Astrocyte of the cerebellum (primary cell): ENCODE measurements at regions not wholly inside any gene's neighbourhood (a gene's known extent, or its start where the extent isn't known, plus 50 kb on each side); places are given as distances from the start of the nearest gene placed in this dataset.

Experiments used
- DNase-seq: peaks from one replicate; pipeline ENCODE4 v3.0.0-alpha.2; 2011; ENCODE audit warnings: low read depth
- H3K4me3 ChIP-seq: 2 replicates; pipeline ENCODE4 v1.5.1; 2011; ENCODE audit warnings: mild to moderate bottlenecking, low read depth, low read length, moderate library complexity
- CTCF ChIP-seq: IDR thresholded peaks from 2 replicates; pipeline ENCODE4 v1.5.1; 2012; ENCODE audit warnings: low read length, low read depth, moderate library complexity, mild to moderate bottlenecking; ENCODE audit errors: missing control alignments
- in situ Hi-C: cut with HindIII; loops from 2 replicates; pipeline ENCODE4 v1.10.0; 2017; ENCODE audit warnings: low sequenced_read_pairs

GRCh38 chr10:129233351-129234148 is 233.5 kb upstream of the MGMT start:
- H3K4me3 ChIP-seq, result no peak overlapping the region
- DNase-seq, result no peak
- TF ChIP-seq CTCF, result no peak
- in situ Hi-C loops, result no loop called here

DNA sequence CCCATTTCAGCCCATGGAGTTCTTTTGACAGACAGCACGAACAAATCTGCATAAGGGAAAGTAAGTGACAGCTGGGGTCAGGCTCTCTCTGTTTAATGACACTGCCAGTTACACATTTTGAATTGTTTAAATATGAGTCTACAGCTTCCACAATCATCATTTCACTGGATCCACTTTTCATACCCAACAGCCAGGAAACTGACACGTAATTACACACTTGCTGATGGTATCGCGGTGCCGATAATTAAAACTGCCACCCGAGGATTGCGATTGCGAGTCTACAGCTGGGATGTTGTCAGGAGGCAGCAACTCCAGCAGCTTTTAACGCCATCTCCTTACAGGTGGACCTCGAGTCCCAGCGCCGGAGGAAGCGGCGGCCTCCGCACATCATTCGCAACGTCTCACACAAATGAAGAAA is 230.8 kb upstream of the MGMT start:
- no peak for TF ChIP-seq CTCF
- no peak overlapping the region for H3K4me3 ChIP-seq
- DNase-seq, result no peak
- in situ Hi-C loops, result no loop called here

DNA sequence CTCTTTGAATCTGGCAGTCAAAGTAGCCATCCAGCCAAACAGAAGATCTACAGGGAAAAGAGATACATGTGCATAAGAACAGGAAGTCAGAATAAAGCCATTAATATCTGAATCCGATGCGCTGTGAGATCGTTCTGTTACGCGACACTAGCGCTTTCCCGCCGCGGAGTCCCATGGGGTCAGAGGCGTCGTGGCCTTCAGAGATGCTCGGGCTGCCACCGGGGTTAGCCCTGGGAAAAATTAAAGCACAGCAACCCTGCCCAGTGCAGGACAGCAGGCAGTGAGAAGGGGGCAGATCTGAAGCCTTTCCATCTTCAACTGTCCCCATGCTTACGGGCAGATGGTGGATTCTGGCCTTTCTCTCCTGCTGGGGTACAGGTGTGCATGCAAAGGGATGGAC is 225.6 kb upstream of the MGMT start:
- H3K4me3 ChIP-seq, result no peak overlapping the region
- TF ChIP-seq CTCF, result no peak
- in situ Hi-C loops, result no loop called here
- no peak for DNase-seq

GRCh38 chr10:129244298-129244697 is 222.7 kb upstream of the MGMT start:
- no peak for DNase-seq
- in situ Hi-C loops, result no loop called here
- TF ChIP-seq CTCF, result no peak
- H3K4me3 ChIP-seq, result no peak overlapping the region

GRCh38 chr10:129244757-129245156 is 222.3 kb upstream of the MGMT start:
- no peak for TF ChIP-seq CTCF
- in situ Hi-C loops, result loop anchor here (5.0 kb wide), 1 partner anchor 82 kb away; no protein-coding TSS in a partner anchor
- no peak overlapping the region for H3K4me3 ChIP-seq
- no peak for DNase-seq

GRCh38 chr10:129253161-129253864 is 213.7 kb upstream of the MGMT start:
- no peak overlapping the region for H3K4me3 ChIP-seq
- in situ Hi-C loops, result no loop called here
- no peak for TF ChIP-seq CTCF
- DNase-seq, result peak; percentile 4
